PC-3 (cell line): ENCODE measurements at regions not wholly inside any gene's neighbourhood (a gene's known extent, or its start where the extent isn't known, plus 50 kb on each side); places are given as distances from the start of the nearest gene placed in this dataset.

Experiments
- ATAC-seq: fragments of 200-7000 bp; cut with Tn5 transposase; 2 replicates; pipeline ENCODE4 v1.9.1; 2020; ENCODE audit warnings: mild to moderate bottlenecking, moderate library complexity
- BruUV-seq: library from RNA; stranded (reverse); fragments of 400-500 nt; replicated peaks from 2 replicates; lab custom pipeline; 2021; lab: Mats Ljungman, UMichigan
- CTCF ChIA-PET: fragments of 300-600 bp; sonication (Branson Sonifier 250); formaldehyde crosslinking; loops from one replicate; lab custom pipeline; 2022; ENCODE audit warnings: antibody characterized with exemption; lab: Charles Lee
- POLR2A ChIA-PET: fragments of 300-600 bp; sonication (Branson Sonifier 250); formaldehyde crosslinking; loops from one replicate; lab custom pipeline; 2022; ENCODE audit warnings: antibody characterized with exemption; ENCODE audit not compliant: unreplicated experiment; lab: Charles Lee
- DNase-seq: peaks from one replicate; pipeline ENCODE4 v3.0.0-alpha.2; 2015
- H2AFZ ChIP-seq: fragments of 300-600 bp; sonication (generic); 2 replicates; pipeline ENCODE4 v1.6.0; 2016; ENCODE audit warnings: antibody characterized with exemption, low read length
- H3F3A ChIP-seq: fragments of 300-600 bp; sonication (generic); one replicate; pipeline ENCODE4 v1.6.0; 2017; ENCODE audit warnings: antibody characterized with exemption, low read length, control low read depth, mild to moderate bottlenecking; ENCODE audit not compliant: unreplicated experiment
- H3K27ac ChIP-seq: fragments of 300-600 bp; sonication (generic); 2 replicates; pipeline ENCODE4 v1.5.1; 2016; ENCODE audit warnings: mild to moderate bottlenecking, low read length
- H3K27me3 ChIP-seq: fragments of 300-600 bp; sonication (generic); 2 replicates; pipeline ENCODE4 v1.6.1; 2016; ENCODE audit warnings: low read length, mixed read lengths
- H3K36me3 ChIP-seq: fragments of 300-600 bp; sonication (generic); 2 replicates; pipeline ENCODE4 v1.6.1; 2016; ENCODE audit warnings: low read depth, mixed run types, low read length, mixed read lengths
- H3K4me1 ChIP-seq: fragments of 300-600 bp; sonication (generic); 2 replicates; pipeline ENCODE4 v1.5.1; 2016; ENCODE audit warnings: low read length; ENCODE audit not compliant: insufficient read depth
- H3K4me2 ChIP-seq: fragments of 300-600 bp; sonication (generic); 2 replicates; pipeline ENCODE4 v1.6.0; 2016; ENCODE audit warnings: low read length
- H3K4me3 ChIP-seq: fragments of 300-600 bp; sonication (generic); 2 replicates; pipeline ENCODE4 v1.5.1; 2016; ENCODE audit warnings: mild to moderate bottlenecking, low read length, mixed read lengths
- H3K79me2 ChIP-seq: fragments of 300-600 bp; sonication (generic); 2 replicates; pipeline ENCODE4 v1.6.1; 2017; ENCODE audit warnings: low read length, mixed read lengths
- H3K9ac ChIP-seq: fragments of 300-600 bp; sonication (generic); 2 replicates; pipeline ENCODE4 v1.6.0; 2016; ENCODE audit warnings: mild to moderate bottlenecking, low read length
- H3K9me2 ChIP-seq: fragments of 300-600 bp; sonication (generic); replicated peaks from 2 replicates; pipeline ENCODE4 v1.6.1; 2016; ENCODE audit warnings: mixed run types, low read length, mixed read lengths
- H3K9me3 ChIP-seq: fragments of 300-600 bp; sonication (generic); 2 replicates; pipeline ENCODE4 v1.6.1; 2016; ENCODE audit warnings: low read length, mixed read lengths
- H4K20me1 ChIP-seq: fragments of 300-600 bp; sonication (generic); 2 replicates; pipeline ENCODE4 v1.6.1; 2016; ENCODE audit warnings: low read length, mixed read lengths
- EZH2 ChIP-seq: fragments of 300-600 bp; sonication (generic); IDR thresholded peaks from one replicate; pipeline ENCODE4 v1.6.1; 2017; ENCODE audit warnings: antibody characterized with exemption, mild to moderate bottlenecking, low read length; ENCODE audit not compliant: unreplicated experiment
- EZH2phosphoT487 ChIP-seq: fragments of 300-600 bp; sonication (generic); IDR thresholded peaks from 2 replicates; pipeline ENCODE4 v1.6.1; 2018; ENCODE audit warnings: mild to moderate bottlenecking, antibody characterized with exemption, low read length, borderline replicate concordance
- intact Hi-C: fragments of 100-400 bp; cut with micrococcal nuclease; formaldehyde crosslinking; loops from 2 replicates; pipeline ENCODE4 v1.9.0; 2023
- TF ChIP-seq, protein P1 (sequence below): fragments of 300-600 bp; sonication (generic); conservative IDR thresholded peaks from 2 replicates; pipeline ENCODE4 v1.5.1; 2017; ENCODE audit warnings: antibody characterized with exemption, low read depth, mild to moderate bottlenecking, low read length

DNA sequence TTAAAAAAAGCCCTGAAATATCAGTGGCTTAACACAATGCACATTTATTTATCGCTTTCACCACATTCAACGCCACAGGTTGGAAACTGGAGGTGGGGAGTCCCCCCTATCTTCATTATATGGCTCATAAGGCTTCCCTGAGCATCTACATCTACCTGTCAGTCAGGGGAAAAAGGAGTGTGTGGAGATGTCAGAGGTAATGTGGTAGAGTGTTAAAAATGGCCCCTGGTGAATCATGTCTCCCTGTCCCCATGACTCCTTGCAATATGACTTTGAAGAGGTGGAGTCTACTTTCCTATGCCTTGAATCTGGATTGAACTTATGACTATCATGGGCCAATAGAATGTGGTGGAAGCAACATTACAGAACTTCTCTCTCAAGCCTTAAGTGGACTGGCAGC is 65.5 kb upstream of the BTBD3 start:
- Histone ChIP-seq H3F3A (no peaks in the 10 kb centered on the region), H3K4me2 (no peak overlapping the region), H3K36me3 (no peaks in the 10 kb centered on the region), H3K79me2 (no peaks in the 10 kb centered on the region), H4K20me1 (no peaks in the 10 kb centered on the region), H3K9ac (no peak overlapping the region), H3K27me3 (no peaks in the 10 kb centered on the region), H3K27ac (no peak overlapping the region), H3K9me2 (no peaks in the 10 kb centered on the region), H3K4me3 (no peak overlapping the region), H3K9me3 (no peaks in the 10 kb centered on the region), H3K4me1 (peaks cover 55% of the 10 kb centered on the region), H2AFZ (no peak overlapping the region)
- POLR2A ChIA-PET = no interaction called here
- no peak for TF ChIP-seq EZH2
- TF ChIP-seq EZH2phosphoT487 = no peak
- TF ChIP-seq, protein P1, sequence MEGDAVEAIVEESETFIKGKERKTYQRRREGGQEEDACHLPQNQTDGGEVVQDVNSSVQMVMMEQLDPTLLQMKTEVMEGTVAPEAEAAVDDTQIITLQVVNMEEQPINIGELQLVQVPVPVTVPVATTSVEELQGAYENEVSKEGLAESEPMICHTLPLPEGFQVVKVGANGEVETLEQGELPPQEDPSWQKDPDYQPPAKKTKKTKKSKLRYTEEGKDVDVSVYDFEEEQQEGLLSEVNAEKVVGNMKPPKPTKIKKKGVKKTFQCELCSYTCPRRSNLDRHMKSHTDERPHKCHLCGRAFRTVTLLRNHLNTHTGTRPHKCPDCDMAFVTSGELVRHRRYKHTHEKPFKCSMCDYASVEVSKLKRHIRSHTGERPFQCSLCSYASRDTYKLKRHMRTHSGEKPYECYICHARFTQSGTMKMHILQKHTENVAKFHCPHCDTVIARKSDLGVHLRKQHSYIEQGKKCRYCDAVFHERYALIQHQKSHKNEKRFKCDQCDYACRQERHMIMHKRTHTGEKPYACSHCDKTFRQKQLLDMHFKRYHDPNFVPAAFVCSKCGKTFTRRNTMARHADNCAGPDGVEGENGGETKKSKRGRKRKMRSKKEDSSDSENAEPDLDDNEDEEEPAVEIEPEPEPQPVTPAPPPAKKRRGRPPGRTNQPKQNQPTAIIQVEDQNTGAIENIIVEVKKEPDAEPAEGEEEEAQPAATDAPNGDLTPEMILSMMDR = no peak
- ATAC-seq (no peak), DNase-seq (no peak)
- no TSS peak for BruUV-seq
- intact Hi-C loops = no loop called here
- CTCF ChIA-PET = no interaction called here

DNA sequence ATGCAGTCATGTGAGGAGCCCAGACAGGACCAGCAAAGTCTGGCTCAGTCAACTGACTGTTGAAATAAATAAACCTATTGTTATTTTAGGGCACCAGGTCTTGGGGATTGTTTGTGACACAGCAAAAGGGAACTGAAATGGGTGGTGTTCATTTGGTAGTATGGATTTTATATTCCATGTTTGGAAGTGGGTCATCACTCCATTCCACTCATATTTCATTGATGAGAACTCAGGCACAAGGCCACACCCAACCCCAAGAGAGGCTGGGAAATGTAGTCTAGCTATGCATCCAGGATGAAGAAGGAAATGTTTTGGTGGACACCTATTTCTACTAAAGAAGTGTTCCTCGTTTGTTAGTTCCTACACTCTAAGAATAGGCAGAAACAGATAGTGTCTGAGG is 64.9 kb upstream of the BTBD3 start:
- Histone ChIP-seq H3K4me1 (peaks cover 49% of the 10 kb centered on the region), H4K20me1 (no peaks in the 10 kb centered on the region), H3F3A (no peaks in the 10 kb centered on the region), H3K27me3 (no peaks in the 10 kb centered on the region), H3K4me2 (no peak overlapping the region), H3K79me2 (no peaks in the 10 kb centered on the region), H3K27ac (no peak overlapping the region), H3K9me3 (no peaks in the 10 kb centered on the region), H2AFZ (no peak overlapping the region), H3K9ac (no peak overlapping the region), H3K36me3 (no peaks in the 10 kb centered on the region), H3K4me3 (no peak overlapping the region), H3K9me2 (no peaks in the 10 kb centered on the region)
- TF ChIP-seq EZH2phosphoT487 (no peak), EZH2 (no peak)
- TF ChIP-seq, protein P1 = no peak
- DNase-seq = peak; percentile 74
- intact Hi-C loops = no loop called here
- BruUV-seq = no TSS peak
- ATAC-seq = peak; percentile 22; the same call in 1 of the 2 replicates
- ChIA-PET POLR2A (no interaction called here), CTCF (no interaction called here)

DNA sequence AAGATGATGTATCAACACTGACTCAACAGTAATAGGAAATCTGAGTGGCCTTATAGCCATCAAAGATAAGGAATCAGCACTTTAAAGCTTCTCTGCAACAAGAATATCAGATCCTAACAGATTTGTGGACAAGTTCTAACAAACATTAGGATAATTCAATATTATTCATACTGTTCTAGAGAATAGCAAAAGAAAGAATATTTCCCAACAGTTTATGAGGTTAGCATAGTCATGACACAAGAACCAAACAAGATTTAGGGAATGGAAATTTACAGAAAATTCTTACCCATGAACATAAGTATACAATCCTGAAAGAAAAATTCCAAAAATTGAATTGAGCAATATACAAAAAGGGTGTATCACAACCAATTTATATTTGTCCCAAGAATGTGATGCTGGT is 64.3 kb upstream of the BTBD3 start:
- H2AFZ ChIP-seq = no peak overlapping the region
- H3K9ac ChIP-seq = no peak overlapping the region
- DNase-seq (no peak), ATAC-seq (no peak)
- H3K27ac ChIP-seq = no peak overlapping the region
- H3K4me3 ChIP-seq = no peak overlapping the region
- no peaks in the 10 kb centered on the region for H3K36me3 ChIP-seq
- no peaks in the 10 kb centered on the region for H3K27me3 ChIP-seq
- H3K4me1 ChIP-seq = peaks cover 44% of the 10 kb centered on the region
- H3K9me2 ChIP-seq = no peaks in the 10 kb centered on the region
- H4K20me1 ChIP-seq = no peaks in the 10 kb centered on the region
- no peaks in the 10 kb centered on the region for H3K9me3 ChIP-seq
- ChIA-PET POLR2A (no interaction called here), CTCF (no interaction called here)
- H3K4me2 ChIP-seq = no peak overlapping the region
- intact Hi-C loops = no loop called here
- no peaks in the 10 kb centered on the region for H3F3A ChIP-seq
- no peak for TF ChIP-seq EZH2phosphoT487
- TF ChIP-seq, protein P1 = no peak
- no peak for TF ChIP-seq EZH2
- no TSS peak for BruUV-seq
- H3K79me2 ChIP-seq = no peaks in the 10 kb centered on the region
